ENCODE measurements at regions not wholly inside any gene's neighbourhood (a gene's known extent, or its start where the extent isn't known, plus 50 kb on each side); places are given as distances from the start of the nearest gene placed in this dataset.
A peak's percentile ranks its signal among the peaks of the same experiment; 100 is the strongest.

DNA sequence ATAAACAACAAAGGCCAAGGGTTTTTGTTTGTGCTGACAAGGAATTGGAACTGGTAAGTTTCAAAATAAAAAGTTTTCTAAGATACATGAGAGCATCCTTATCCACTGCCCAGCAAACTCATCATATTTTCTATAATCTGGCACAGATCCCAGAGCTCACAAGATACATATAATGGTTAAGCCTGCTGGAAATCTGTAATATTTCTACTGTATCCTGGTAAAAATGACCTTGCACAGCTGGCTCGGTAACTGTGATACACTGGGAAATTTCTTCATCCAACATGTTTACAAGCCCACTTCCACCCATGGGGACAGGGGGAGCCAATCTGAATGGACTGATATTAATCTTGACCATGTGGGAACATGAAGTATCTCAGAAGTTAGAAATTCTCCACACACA, 425.4 kb upstream of the MMADHC start:
- H3K27ac ChIP-seq (ENCODE audit: low read length): no peak overlapping the region
- H3K9me3 ChIP-seq (ENCODE audit: insufficient read depth, low read length): peaks cover 5% of the 10 kb centered on the region; the same call in 1 of the 2 replicates
- H2AFZ ChIP-seq (ENCODE audit: low read depth, low read length): no peak overlapping the region
- H3K36me3 ChIP-seq (replicated peaks; ENCODE audit: low read depth, low read length): no peaks in the 10 kb centered on the region
- H3K9ac ChIP-seq (ENCODE audit: low read length): no peak overlapping the region
- H3K27me3 ChIP-seq (ENCODE audit: low read depth, low read length): no peaks in the 10 kb centered on the region
- H3K79me2 ChIP-seq (ENCODE audit: low read length): no peaks in the 10 kb centered on the region
- no peak overlapping the region for H3K4me2 ChIP-seq (ENCODE audit: low read length)
- no peaks in the 10 kb centered on the region for H4K20me1 ChIP-seq (ENCODE audit: insufficient read depth, low read length)
- peaks cover 11% of the 10 kb centered on the region for H3K4me1 ChIP-seq (ENCODE audit: low read length)
- TF ChIP-seq EZH2phosphoT487 (IDR thresholded peaks at IDR 0.05; ENCODE audit: low read depth): no peak
- TF ChIP-seq, protein P1, sequence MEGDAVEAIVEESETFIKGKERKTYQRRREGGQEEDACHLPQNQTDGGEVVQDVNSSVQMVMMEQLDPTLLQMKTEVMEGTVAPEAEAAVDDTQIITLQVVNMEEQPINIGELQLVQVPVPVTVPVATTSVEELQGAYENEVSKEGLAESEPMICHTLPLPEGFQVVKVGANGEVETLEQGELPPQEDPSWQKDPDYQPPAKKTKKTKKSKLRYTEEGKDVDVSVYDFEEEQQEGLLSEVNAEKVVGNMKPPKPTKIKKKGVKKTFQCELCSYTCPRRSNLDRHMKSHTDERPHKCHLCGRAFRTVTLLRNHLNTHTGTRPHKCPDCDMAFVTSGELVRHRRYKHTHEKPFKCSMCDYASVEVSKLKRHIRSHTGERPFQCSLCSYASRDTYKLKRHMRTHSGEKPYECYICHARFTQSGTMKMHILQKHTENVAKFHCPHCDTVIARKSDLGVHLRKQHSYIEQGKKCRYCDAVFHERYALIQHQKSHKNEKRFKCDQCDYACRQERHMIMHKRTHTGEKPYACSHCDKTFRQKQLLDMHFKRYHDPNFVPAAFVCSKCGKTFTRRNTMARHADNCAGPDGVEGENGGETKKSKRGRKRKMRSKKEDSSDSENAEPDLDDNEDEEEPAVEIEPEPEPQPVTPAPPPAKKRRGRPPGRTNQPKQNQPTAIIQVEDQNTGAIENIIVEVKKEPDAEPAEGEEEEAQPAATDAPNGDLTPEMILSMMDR (IDR thresholded peaks at IDR 0.05; ENCODE audit: low read depth, low read length): no peak
- no peak overlapping the region for H3K4me3 ChIP-seq (ENCODE audit: low read length)

DNA sequence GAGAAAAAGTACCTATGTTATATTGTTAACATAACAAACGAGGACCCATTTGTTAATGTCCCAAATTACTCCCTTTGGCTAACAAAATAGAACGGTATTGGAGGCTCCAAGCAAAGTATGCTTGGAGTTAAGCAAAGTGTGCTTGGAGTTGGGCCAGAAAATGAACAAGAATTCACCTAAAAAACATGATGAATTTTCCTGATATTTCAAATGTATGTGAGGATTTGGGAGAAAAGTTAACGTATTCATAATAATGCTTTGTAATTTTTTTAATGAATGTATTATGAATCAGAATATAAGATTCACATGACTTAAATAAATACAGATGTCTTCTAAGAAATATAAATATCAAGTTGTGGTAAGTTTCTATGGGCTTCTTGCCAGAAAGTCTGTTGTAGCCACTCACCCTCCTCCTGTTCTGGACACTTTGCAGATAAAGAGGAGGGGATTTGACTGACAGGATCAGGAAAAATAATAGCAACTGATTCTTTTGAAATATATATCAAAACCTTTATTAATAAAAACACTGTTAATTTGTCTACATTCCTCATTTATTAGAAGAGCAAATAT, 423.7 kb upstream of the MMADHC start:
- Histone ChIP-seq H3K4me1 (ENCODE audit: low read length) (peaks cover 24% of the 10 kb centered on the region), H3K36me3 (replicated peaks; ENCODE audit: low read depth, low read length) (no peaks in the 10 kb centered on the region), H3K27me3 (ENCODE audit: low read depth, low read length) (no peaks in the 10 kb centered on the region), H3K79me2 (ENCODE audit: low read length) (no peaks in the 10 kb centered on the region), H3K27ac (ENCODE audit: low read length) (no peak overlapping the region), H3K4me3 (ENCODE audit: low read length) (no peak overlapping the region), H4K20me1 (ENCODE audit: insufficient read depth, low read length) (no peaks in the 10 kb centered on the region), H3K9ac (ENCODE audit: low read length) (no peak overlapping the region), H3K4me2 (ENCODE audit: low read length) (no peak overlapping the region), H2AFZ (ENCODE audit: low read depth, low read length) (no peak overlapping the region), H3K9me3 (ENCODE audit: insufficient read depth, low read length) (peaks cover 3% of the 10 kb centered on the region; the same call in 1 of the 2 replicates)
- TF ChIP-seq, protein P1 (IDR thresholded peaks at IDR 0.05; ENCODE audit: low read depth, low read length): no peak
- TF ChIP-seq EZH2phosphoT487 (IDR thresholded peaks at IDR 0.05; ENCODE audit: low read depth): no peak

DNA sequence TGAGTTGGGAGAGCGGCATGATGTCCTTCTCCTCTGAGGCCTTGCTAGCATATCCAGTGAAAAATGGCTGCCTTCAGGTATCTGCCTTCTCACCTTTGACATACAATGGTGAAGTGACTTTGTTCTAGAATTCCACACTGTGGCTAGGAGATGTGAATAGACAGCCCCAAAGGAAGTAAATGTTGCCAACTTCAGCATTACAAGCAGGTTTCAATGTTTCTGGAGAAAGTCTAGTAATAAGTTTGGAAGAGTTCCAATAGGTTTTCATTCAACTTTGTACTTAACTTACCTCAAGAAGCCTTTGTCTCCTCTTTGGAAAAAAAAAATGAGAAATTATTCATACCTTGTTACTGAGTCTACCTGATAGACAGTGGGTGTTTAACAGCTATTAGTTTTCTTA, 421.3 kb upstream of the MMADHC start:
- TF ChIP-seq, protein P1 (IDR thresholded peaks at IDR 0.05; ENCODE audit: low read depth, low read length): no peak
- no peak for TF ChIP-seq EZH2phosphoT487 (IDR thresholded peaks at IDR 0.05; ENCODE audit: low read depth)

GRCh38 chr2:150007815-150008430, 420.3 kb upstream of the MMADHC start:
- H3K9ac ChIP-seq (ENCODE audit: low read length): no peak overlapping the region
- H3K4me3 ChIP-seq (ENCODE audit: low read length): peak overlapping the region; percentile 46
- H3K4me2 ChIP-seq (ENCODE audit: low read length): peak overlapping the region; percentile 67
- no peaks in the 10 kb centered on the region for H3K27me3 ChIP-seq (ENCODE audit: low read depth, low read length)
- H3K9me3 ChIP-seq (ENCODE audit: insufficient read depth, low read length): no peaks in the 10 kb centered on the region
- no peaks in the 10 kb centered on the region for H3K36me3 ChIP-seq (replicated peaks; ENCODE audit: low read depth, low read length)
- H3K4me1 ChIP-seq (ENCODE audit: low read length): peaks cover 24% of the 10 kb centered on the region
- H4K20me1 ChIP-seq (ENCODE audit: insufficient read depth, low read length): no peaks in the 10 kb centered on the region
- H3K27ac ChIP-seq (ENCODE audit: low read length): peak overlapping the region; percentile 54
- no peak overlapping the region for H2AFZ ChIP-seq (ENCODE audit: low read depth, low read length)
- no peaks in the 10 kb centered on the region for H3K79me2 ChIP-seq (ENCODE audit: low read length)
- TF ChIP-seq, protein P1 (IDR thresholded peaks at IDR 0.05; ENCODE audit: low read depth, low read length): no peak
- TF ChIP-seq EZH2phosphoT487 (IDR thresholded peaks at IDR 0.05; ENCODE audit: low read depth): no peak

More for the DNA sequence above, 421.3 kb upstream of the MMADHC start:
- no peaks in the 10 kb centered on the region for H4K20me1 ChIP-seq (ENCODE audit: insufficient read depth, low read length)
- peak overlapping the region; percentile 46 for H3K4me3 ChIP-seq (ENCODE audit: low read length)
- H3K9me3 ChIP-seq (ENCODE audit: insufficient read depth, low read length): no peaks in the 10 kb centered on the region
- H2AFZ ChIP-seq (ENCODE audit: low read depth, low read length): no peak overlapping the region
- H3K36me3 ChIP-seq (replicated peaks; ENCODE audit: low read depth, low read length): no peaks in the 10 kb centered on the region
- no peaks in the 10 kb centered on the region for H3K79me2 ChIP-seq (ENCODE audit: low read length)
- peak overlapping the region; percentile 67 for H3K4me2 ChIP-seq (ENCODE audit: low read length)
- no peaks in the 10 kb centered on the region for H3K27me3 ChIP-seq (ENCODE audit: low read depth, low read length)
- no peak overlapping the region for H3K9ac ChIP-seq (ENCODE audit: low read length)
- H3K4me1 ChIP-seq (ENCODE audit: low read length): peaks cover 24% of the 10 kb centered on the region
- H3K27ac ChIP-seq (ENCODE audit: low read length): peak overlapping the region; percentile 54; the same call in 1 of the 2 replicates
